ENCODE measurements at regions not wholly inside any gene's neighbourhood (a gene's known extent, or its start where the extent isn't known, plus 50 kb on each side); places are given as distances from the start of the nearest gene placed in this dataset.

DNA sequence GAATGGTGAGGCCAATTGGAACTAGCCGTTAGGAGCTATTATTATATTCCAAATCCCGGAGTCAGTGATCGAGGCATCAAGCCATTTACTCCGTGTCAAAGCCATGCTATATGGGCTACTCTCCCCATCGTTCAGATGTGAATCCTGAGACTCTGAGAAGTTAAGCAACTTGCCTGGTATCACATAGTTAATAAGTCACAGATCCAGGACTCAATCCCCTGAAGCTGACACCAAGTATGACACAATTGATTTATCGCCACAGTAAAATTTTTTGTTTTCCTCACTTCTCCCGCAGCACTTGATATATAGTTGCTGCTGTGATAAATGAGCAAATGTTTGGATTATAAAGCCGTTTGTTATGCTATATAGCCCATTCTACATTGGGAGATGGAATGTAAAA, 50.8 kb upstream of the TSHZ2 start:
- intact Hi-C loops (cut with micrococcal nuclease) = no loop called here

DNA sequence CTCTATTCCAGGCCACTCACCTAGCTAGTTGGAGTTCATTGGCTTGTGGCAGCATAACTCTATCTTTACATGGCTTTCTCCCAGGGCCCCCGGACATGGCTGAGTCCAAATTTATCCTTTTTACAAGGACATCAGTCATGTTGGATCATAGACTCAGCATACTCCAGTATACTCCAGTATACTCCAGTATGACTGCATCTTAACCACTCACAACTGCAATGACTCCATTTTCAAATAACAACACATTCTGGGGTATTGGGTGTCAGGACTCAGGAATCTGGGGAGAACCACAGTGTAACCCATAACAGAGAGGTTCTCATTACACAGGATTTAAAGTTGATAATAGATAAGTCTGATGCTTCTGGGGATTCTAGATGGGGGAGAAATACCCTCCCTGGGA, 53.8 kb upstream of the TSHZ2 start:
- intact Hi-C loops (cut with micrococcal nuclease) = no loop called here

DNA sequence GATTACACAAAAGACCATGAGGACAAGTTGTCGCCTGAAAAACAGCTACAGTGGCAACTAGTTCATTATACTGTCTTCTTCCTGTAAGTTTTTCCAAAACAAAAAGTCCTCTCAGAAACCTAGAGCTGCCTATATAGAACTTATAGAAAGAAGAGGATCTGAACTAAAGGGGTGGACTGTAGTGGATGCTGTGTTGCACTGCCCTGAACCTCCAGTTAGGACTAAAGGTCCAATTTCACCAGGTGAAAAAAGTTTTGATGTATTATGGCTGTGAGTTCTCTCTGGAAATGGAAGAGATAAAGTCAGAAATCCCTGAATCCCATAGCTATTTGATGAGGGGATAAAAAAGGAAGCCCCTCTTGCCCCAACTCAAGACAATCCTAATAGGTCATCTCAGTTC, 56.6 kb upstream of the TSHZ2 start:
- intact Hi-C loops (cut with micrococcal nuclease) = no loop called here

DNA sequence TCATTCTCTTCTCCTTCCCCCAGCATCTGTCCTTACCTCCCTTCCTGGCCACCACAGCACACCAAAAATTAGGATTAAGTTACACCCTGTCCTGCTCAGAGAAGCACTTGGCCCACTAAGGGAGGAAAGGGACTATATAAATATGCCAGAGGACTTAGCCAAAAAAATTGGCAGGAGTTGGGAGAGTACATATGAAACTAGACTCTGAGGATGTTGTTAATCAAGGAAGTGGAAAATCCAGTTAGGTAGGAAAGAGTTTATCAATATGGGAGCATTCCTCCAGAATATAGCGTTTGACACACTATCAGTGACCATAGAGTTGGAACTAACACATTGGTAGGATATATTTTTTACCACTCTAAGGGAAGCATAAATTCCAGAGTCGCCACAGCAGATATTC, 57.3 kb upstream of the TSHZ2 start:
- intact Hi-C loops (cut with micrococcal nuclease) = no loop called here

DNA sequence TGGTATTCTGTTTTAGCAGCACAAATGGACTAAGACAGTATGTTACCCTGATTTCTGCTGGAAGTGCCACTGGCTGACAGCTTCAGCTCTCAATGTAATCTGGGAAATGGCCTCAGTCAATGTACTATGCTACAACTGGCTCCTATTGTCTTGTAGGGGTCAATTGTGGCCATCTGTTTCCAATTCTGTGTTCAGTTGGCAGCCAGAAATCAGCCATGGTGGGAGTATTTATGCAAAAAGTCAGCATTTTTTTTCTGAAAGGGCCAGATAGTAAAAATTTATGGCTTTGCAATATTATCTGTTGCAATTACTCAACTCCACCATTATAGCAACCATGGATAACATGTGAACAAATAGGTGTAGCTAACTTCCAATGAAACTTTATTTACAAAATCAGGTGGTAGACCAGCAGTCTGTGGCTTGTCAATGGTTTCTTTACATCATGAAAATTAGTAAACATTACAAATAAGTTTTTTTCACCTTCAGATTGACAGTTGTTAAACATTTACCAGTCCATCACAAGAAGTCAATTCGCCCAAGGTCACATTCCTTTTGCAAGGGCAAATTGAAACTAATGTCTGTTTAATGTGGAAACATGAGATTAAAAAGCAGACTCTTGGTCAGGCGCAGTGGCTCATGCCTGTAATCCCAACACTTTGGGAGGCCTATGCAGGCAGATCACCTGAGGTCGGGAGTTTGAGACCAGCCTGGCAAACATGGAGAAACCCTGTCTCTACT, 58.3 kb upstream of the TSHZ2 start:
- intact Hi-C loops (cut with micrococcal nuclease) = no loop called here

DNA sequence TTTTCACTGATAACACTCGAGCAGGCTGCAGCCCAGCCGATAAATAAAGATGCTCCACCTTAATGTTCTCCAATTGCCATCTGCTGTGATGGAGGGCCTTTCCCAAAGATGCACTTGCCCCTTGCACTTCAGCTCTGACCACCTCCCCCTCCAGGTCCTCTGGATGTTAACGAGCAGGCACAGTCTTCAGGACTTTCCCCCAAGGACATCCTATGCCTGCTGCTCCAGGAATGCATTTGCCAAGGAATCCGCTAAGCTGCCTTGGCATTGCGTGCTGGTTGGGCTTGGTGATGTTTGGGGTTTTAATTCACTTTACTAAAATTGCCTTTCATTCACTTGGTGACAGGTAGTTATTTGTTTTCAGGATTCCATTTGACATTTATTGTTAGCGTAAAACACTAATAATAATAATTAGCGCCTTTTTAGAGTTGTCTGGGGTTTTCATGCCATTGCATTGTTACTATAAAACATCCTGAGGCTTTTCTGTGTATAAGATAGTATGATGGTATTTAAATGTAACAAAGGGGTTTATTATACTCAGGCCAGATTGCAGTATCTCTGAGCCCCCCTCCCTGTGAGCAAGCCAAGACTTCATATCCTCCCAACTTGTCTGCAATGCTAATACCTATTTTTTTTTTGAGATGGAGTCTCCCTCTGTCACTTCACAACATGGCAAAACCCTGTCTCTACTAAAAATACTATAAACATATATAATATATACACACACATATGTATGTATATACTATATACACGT, 66.7 kb upstream of the TSHZ2 start:
- intact Hi-C loops (cut with micrococcal nuclease) = no loop called here

DNA sequence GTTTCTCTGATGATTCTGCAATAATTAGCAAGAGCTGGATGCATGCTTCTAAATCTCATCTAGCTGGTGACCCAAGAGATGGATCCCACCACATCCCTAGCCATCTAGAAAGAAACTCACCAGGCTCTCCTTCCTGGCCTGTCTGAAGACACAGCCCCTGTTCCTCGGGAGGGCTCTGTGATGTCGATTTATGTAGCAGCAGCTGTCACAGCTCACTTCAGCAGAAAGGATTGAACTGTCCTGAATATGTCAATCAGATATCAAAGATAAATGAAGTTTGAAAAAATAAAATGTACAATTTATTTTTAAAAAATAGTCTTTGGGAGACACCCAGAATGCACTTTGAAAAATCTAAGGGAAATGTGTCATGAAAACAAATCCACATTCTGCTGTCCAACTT, 67.3 kb upstream of the TSHZ2 start:
- intact Hi-C loops (cut with micrococcal nuclease) = no loop called here

DNA sequence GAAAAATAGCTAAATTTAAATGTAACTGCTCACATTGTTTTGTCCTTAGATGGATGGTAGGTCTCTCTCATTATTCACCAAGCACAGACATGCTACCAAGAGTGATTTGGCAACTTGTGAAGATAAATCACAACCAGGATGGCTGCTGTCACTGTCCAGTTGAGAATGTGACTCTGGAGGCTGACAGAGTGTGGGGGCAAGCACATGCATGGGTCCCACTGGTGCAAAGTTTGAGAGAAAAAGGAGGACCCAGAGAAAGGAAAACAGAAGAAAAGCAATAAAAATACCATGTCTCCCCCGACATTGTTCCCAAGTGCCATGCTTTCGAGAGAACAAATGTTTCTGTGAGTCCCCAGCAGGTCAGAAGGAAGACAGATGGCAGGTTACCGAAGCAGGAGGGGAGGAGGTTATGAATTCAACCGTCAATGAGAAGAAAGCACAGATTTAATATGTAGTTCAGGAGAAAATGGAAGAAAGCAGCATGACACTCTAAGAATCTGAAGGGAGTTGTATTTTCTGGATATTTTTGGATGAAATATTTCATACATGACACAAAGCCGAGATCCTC, 73.0 kb upstream of the TSHZ2 start:
- intact Hi-C loops (cut with micrococcal nuclease) = no loop called here

DNA sequence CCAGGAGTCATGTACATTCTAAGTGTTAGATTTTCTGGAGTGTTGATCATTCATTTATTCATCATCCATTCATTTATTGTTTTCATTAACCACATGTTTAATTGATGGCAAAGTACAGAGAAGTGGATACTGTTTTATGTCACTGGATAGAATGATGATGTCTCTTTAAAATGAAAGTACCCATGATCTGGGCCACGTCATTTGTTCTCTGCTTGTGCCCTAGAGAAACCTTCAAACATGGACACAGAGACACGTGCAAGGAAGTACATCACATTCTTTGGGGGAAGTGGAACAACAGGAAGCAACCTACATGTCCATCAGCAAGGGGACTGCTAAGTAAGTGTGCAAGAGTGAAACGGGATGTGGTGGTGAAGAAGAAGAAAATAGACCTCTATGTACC, 75.8 kb upstream of the TSHZ2 start:
- intact Hi-C loops (cut with micrococcal nuclease) = no loop called here

DNA sequence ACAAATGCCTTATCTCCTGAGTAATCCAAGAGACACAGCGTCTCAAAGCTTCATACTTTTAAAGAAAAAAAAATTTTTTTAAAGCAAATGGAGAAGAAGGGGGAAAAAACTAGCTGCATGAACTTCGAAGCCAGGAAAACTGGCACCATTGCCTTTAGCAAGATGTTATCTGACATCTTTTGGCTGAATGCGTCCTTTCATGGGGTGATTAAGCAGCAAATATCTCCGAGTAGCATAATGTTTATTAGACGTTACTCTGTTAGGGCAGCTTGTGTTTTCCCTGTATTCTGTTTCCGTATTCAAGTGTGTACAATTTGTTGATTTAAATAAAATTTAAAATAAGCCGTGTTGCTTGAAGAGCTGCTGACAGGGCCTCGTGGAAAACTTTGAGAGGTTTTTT, 76.5 kb upstream of the TSHZ2 start:
- intact Hi-C loops (cut with micrococcal nuclease) = no loop called here

DNA sequence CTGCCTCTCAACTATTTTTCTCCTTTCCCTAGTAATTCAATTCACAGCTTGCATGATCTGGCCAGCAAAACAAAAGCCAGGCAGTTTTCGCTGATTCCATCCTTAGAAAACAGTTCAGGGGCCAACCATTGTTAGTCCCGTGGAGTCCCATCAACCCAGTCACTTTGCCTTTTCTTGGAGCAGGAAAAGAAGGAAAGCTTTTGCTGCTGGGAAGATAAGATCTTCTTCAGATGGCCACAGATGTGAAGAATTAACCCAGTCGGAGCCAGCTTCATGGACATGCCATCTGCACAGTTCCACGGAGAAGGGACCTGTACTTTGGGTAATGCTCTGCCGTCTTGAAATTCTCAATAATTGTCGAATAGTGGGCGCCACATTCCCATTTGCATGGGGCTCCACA, 76.9 kb upstream of the TSHZ2 start:
- intact Hi-C loops (cut with micrococcal nuclease) = no loop called here

DNA sequence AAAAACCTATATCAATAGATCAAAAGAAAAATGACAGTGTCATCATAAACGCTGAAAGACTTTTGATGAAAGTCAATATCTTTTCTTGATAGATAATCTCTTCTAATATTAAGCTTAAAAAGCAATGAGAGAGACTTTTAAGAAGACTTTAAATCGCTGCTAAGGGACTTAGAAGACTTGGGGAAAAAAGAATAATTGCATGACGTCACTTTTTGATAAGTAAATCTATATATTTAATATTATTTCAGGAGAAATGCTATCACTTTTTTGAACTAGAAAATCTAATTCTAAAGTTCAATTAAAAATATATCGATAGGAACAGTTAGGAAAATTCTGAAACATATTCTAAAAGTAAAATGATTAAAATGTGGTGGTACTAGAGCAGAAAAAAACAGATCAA, 78.7 kb upstream of the TSHZ2 start:
- intact Hi-C loops (cut with micrococcal nuclease) = no loop called here

DNA sequence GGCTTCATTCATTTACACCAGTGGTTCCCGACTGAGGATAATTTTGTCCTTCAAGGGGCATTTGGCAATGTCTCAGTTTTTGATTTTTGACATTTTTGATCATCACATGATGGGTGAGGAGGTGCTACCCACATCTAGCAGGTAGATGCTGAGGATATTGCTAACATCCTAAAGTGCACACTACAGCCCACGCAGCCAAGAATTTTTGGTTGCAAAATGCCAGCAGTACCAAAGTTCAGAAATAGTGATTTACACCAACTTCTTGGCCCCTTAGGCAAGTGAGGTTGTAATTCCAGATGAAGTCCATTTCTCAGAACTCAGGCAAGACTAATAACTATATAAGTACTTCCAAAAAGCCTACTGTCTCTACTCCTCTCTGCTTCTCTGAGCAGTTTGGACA, 80.1 kb upstream of the TSHZ2 start:
- intact Hi-C loops (cut with micrococcal nuclease) = no loop called here

DNA sequence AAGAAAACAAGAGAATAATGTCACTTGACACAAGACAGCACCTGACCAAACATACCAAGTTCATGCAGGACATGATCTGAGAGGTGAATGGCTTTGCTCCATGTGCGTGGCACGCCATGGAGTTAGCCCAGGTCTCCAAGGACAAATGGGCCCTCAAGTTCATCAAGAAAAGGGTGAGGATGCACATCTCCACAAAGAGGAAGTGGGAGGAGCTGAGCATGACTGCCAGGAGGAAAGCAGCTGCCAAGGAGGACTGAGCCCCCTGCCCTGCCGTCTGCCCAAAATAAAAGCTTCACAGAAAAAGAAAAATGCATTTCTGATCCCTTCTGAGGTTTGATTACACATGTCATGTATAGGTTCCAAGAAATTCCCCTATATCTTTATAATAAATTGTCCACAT, 82.0 kb upstream of the TSHZ2 start:
- intact Hi-C loops (cut with micrococcal nuclease) = no loop called here

DNA sequence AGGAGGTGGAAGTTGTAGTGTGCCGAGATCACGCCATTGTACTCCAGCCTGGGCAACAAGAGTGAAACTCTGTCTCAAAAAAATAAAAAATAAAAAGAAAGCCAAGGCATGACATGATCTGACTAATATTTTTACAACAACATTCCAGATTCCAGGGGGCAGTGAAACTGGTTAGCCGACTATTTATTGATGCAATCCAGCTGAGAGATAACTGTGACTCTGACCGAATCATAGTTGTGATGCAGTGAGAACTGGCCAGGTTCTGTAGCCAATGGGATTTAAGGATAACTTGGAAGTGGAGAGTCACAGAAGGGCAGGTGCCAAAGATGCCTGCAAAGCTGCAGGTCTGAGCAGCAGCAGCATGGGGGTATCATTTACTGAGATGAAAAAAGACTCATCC, 82.9 kb upstream of the TSHZ2 start:
- intact Hi-C loops (cut with micrococcal nuclease) = no loop called here

DNA sequence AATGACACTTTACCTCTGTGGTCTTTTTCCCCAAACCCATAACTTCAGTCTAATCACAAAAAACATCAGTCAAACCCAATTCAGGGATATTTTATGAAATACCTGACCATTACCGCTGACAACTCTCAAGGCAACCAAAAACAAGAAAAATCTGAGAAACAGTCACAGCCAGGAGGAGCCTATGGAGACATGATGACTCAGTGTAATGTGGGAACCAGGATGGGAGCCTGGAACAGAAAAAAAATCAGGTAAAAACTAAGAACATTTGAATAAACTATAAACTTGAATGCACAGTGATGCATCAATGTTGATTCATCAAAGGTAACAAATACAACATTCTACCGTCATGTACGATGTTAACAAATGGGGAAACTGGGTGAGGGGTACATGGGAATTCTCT, 84.1 kb upstream of the TSHZ2 start:
- intact Hi-C loops (cut with micrococcal nuclease) = no loop called here

DNA sequence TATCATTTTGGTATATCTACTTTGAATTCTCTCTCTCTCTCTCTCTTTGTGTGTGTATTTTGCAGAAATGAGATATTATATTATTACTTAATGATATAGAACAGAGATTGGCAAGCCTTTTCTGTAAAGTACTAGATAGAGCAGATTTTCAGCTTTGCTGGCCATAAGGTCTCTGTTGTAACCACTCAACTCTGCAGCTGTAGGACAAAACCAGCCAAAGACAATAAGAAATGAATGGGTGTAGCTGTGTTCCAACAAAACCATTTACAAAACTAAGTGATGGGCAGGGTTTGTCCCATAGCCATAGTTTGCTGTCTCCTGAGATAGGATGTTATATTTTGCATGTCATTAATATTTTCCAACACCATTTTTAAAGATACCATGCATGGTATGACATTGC, 91.2 kb upstream of the TSHZ2 start:
- intact Hi-C loops (cut with micrococcal nuclease) = no loop called here

DNA sequence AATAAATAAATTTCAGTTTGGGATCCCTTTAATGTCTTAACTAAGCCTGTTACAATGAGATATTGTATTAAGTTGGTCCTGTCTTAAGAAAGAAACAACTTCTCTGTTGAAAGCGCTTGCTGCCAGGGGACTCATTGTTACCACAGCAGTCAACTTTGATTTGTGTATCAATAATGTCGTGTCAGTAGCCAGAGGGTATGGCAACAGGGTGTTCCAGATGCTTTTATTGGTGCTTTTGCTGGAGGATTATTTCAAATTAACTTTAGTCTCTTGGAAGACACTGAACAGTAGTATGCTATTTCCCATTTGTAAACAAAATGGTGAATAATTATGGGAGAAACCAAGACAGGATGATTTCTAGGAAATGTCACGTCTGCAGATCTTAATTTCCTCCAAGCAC, 91.9 kb upstream of the TSHZ2 start:
- intact Hi-C loops (cut with micrococcal nuclease) = no loop called here

DNA sequence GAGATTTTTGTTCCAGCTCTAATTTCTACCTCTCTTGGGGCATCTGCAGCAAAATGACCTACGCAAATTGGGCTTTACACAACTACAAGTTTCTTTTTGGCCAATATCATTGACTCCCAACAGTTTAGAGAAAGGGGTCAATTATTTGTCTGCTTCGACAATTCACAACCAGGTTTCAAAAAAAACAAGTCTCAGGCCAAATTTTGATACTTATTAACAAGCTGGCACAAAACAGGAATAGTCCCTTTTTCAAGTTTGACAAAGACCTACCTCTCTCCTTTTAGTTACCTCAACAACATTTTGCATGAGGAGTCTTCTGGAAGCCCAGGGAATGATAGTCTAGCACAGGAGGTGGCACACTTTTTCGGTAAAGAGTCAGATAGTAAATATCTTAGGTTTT, 97.9 kb upstream of the TSHZ2 start:
- intact Hi-C loops (cut with micrococcal nuclease) = no loop called here

DNA sequence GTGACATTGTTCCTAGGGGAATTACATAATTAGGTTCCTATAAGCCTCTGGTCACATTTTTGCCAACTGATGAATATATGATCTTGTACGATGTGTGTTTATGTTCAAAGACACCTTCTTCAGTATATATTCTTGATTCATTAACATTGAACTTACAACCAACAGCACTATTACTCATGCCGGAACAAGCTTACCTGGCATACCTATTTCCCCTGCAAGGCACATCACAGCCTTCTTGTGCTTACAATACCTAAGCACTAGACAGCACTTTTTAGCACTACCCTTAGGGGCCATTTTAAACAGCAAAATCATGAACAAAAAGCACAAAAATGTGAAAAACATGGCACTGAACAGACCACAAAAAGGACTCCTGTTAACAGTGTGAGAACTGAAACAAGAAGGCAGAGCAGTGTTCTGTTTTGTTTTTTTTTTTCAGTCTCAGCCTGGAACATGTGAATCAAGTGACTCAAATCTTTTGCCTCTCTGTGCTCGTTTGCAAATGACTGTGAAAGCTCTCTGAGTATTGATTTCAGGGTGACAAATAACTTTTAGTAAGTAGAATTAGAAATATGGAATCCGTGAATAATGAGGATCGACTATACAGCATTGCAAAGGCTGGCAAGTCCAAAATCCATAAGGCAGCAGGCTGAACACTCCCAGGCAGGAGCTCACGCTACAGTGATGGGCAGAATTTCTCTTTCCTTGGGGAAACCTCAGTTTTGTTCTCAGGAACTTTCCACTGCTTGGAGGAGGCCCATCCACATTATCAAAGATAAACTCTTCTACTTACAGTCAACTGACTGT, 102.3 kb upstream of the TSHZ2 start:
- intact Hi-C loops (cut with micrococcal nuclease) = no loop called here

DNA sequence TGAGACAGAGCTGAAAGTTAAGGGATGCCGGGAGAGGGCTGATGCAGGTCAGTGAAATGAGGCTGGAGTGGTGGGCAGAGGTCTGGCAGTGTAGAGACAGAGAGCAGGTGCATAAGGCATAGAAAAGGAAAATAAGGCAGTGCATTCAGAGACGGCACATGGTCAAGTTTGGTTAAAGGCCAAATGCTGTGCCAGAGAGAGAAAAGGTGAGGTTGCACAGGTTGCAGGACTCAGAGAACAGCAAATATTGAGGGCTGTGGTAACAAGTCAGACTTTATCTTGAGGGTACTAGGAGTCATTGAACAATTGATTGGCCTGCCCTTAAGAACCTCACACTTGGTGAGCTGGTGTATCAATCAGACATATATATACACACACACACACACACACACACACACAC, 102.9 kb upstream of the TSHZ2 start:
- intact Hi-C loops (cut with micrococcal nuclease) = no loop called here

DNA sequence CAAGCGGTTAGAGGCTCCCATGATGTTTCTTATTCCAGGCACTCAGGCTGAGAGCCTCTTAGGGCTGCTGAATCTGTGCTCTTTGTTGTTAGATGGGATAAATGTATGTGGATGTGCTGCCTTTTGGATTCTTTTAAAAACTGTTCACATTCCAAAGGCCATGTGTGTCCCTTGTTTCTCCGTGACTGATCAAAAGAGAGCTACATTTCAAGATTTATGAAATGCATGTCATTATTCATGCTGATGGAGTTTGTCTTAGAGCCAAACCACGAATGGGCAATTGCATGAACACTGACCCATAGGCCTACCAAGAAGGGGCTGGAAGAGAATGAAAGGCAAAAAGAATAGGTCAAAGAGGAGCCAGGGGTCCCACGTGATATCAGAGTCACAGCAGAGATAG, 104.9 kb upstream of the TSHZ2 start:
- intact Hi-C loops (cut with micrococcal nuclease) = no loop called here
